ENCODE measurements at regions not wholly inside any gene's neighbourhood (a gene's known extent, or its start where the extent isn't known, plus 50 kb on each side); places are given as distances from the start of the nearest gene placed in this dataset.
"Not testable (repeated sequence)": the region's sequence is repeated elsewhere in the genome, so short reads cannot be mapped to it uniquely, and the experiment has no call there.

DNA sequence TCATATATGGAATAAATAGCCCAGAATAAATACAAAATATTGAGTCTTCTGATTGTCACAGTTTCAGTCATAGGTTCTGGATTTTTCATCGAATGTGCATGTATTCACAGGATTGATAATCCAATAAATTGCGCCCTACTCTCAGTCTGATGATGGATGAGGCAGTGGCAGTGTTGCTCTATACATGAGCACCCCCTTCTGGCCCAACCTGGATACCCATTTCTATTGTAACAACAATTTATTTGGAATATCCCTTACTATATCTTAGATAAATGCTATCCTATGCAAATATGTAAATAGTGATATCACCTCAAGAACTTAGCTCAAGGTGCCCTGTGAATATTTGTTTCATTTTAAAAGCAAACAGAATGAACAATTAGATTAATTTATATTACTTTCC, 733.7 kb upstream of the PABPC4L start:
- CTCF ChIA-PET = no interaction called here
- DNase-seq (peak; percentile 19), ATAC-seq (no peak)
- POLR2A ChIA-PET = no interaction called here
- H3K36me3 Mint-ChIP-seq (ENCODE audit: low read depth) = no peaks in the 10 kb centered on the region
- TF ChIP-seq, protein P1, sequence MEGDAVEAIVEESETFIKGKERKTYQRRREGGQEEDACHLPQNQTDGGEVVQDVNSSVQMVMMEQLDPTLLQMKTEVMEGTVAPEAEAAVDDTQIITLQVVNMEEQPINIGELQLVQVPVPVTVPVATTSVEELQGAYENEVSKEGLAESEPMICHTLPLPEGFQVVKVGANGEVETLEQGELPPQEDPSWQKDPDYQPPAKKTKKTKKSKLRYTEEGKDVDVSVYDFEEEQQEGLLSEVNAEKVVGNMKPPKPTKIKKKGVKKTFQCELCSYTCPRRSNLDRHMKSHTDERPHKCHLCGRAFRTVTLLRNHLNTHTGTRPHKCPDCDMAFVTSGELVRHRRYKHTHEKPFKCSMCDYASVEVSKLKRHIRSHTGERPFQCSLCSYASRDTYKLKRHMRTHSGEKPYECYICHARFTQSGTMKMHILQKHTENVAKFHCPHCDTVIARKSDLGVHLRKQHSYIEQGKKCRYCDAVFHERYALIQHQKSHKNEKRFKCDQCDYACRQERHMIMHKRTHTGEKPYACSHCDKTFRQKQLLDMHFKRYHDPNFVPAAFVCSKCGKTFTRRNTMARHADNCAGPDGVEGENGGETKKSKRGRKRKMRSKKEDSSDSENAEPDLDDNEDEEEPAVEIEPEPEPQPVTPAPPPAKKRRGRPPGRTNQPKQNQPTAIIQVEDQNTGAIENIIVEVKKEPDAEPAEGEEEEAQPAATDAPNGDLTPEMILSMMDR (IDR thresholded peaks at IDR 0.05) = no peak
- no peaks in the 10 kb centered on the region for H3K27me3 Mint-ChIP-seq
- no peaks in the 10 kb centered on the region for H3K4me1 Mint-ChIP-seq (ENCODE audit: low read depth)
- intact Hi-C loops (cut with micrococcal nuclease) = no loop called here
- peaks cover 2% of the 10 kb centered on the region for H3K9me3 Mint-ChIP-seq
- H3K4me3 Mint-ChIP-seq = no peak overlapping the region
- H3K27ac Mint-ChIP-seq = no peak overlapping the region

DNA sequence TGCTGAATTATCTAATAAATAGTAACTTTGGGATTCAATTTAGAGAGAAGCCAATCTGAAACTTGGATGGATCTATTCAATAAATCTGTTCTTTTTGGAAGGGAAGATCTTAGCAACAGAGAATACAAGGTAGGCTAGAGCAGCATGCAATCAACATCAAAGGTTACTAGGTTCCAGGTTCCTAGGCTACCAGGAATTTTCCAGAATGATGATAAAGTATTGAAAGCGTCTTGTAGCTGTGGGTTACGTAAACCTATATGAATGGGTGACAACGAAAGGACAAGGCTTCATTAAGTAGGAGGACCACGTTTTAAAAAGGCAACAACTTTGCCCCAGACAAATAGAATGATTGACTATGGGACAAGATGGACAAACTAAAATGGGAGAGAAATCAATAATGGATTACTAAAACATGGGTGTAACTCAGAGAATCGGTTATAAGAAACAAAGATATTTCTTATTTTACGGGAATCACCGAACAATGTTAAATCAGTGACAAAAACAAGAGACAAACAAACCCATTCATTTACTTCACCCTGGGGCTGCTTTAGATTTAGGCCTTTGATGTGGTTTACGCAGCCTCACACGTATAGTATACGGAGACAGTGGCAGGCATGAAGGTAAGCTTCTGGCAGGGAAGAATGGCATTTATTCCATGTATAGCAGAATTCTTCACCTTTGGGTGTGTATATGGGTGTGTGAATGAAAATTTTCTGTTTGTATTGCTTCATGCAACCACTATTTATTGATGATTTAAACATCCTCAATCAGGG, 732.6 kb upstream of the PABPC4L start:
- CTCF ChIA-PET = no interaction called here
- DNase-seq = no peak
- Mint-ChIP-seq H3K4me3 (no peak overlapping the region), H3K36me3 (ENCODE audit: low read depth) (no peaks in the 10 kb centered on the region), H3K4me1 (ENCODE audit: low read depth) (no peaks in the 10 kb centered on the region), H3K27me3 (no peaks in the 10 kb centered on the region), H3K9me3 (no peaks in the 10 kb centered on the region), H3K27ac (no peak overlapping the region)
- TF ChIP-seq, protein P1 (IDR thresholded peaks at IDR 0.05) = no peak
- ATAC-seq = no peak
- intact Hi-C loops (cut with micrococcal nuclease) = no loop called here
- POLR2A ChIA-PET = no interaction called here

- Mint-ChIP-seq H3K27me3 (no peaks in the 10 kb centered on the region), H3K27ac (no peak overlapping the region), H3K4me3 (no peak overlapping the region), H3K36me3 (ENCODE audit: low read depth) (no peaks in the 10 kb centered on the region), H3K4me1 (ENCODE audit: low read depth) (no peaks in the 10 kb centered on the region), H3K9me3 (peaks cover 11% of the 10 kb centered on the region)
- ATAC-seq = no peak
- intact Hi-C loops (cut with micrococcal nuclease) = no loop called here
- ChIA-PET CTCF (no interaction called here), POLR2A (no interaction called here)
- TF ChIP-seq, protein P1 (IDR thresholded peaks at IDR 0.05) = no peak
- DNase-seq = no peak
These were observed 713.8 kb upstream of the PABPC4L start for GRCh38 chr4:134915355-134915754.

DNA sequence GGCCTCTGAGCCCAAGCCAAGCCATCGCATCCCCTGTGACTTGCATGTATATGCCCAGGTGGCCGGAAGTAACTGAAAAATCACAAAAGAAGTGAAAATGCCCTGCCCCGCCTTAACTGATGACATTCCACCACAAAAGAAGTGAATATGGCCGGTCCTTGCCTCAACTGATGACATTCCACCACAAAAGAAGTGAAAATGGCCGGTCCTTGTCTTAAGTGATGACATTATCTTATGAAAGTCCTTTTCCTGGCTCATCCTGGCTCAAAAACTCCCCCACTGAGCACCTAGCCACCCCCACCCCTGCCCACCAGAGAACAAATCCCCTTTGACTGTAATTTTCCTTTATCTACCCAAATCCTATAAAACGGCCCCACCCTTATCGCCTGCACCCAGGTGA, 712.7 kb upstream of the PABPC4L start:
- POLR2A ChIA-PET; CTCF ChIA-PET; intact Hi-C loops (cut with micrococcal nuclease); H3K36me3 Mint-ChIP-seq (ENCODE audit: low read depth); DNase-seq; ATAC-seq; H3K4me3 Mint-ChIP-seq; H3K4me1 Mint-ChIP-seq (ENCODE audit: low read depth); H3K27me3 Mint-ChIP-seq; H3K27ac Mint-ChIP-seq: not testable (repeated sequence)
- peaks cover 11% of the 10 kb centered on the region for H3K9me3 Mint-ChIP-seq

DNA sequence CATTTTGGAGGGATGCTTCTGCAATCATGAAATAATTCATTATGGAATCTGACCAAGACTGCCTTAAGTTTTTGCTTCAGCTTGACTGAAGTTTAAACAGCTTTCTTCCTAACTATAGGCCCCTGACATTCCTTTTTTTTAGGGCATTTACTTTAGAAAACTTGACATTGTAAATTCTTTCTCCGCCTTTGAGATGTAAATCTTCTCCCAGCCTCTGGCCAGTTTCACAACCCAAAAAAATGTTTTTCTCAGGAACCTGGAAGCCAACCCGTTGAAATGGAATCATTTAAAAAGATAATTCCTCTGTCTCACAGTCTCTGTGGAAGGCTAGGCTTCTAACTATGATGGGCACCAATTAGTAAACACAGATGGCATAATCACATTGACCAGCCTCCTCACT, 710.4 kb upstream of the PABPC4L start:
- ChIA-PET POLR2A (no interaction called here), CTCF (no interaction called here)
- Mint-ChIP-seq H3K9me3 (peaks cover 5% of the 10 kb centered on the region), H3K4me3 (no peak overlapping the region), H3K4me1 (ENCODE audit: low read depth) (no peaks in the 10 kb centered on the region), H3K36me3 (ENCODE audit: low read depth) (no peaks in the 10 kb centered on the region), H3K27me3 (no peaks in the 10 kb centered on the region), H3K27ac (no peak overlapping the region)
- TF ChIP-seq, protein P1 (IDR thresholded peaks at IDR 0.05) = no peak
- no peak for ATAC-seq
- intact Hi-C loops (cut with micrococcal nuclease) = no loop called here
- DNase-seq = no peak

Measured in activated CD8-positive, alpha-beta T cell treated with anti-CD3 and anti-CD28 coated beads for 36 hours (primary cell).